GM04504 (cell line): ENCODE measurements at regions not wholly inside any gene's neighbourhood (a gene's known extent, or its start where the extent isn't known, plus 50 kb on each side); places are given as distances from the start of the nearest gene placed in this dataset.
"Not testable (repeated sequence)": the region's sequence is repeated elsewhere in the genome, so short reads cannot be mapped to it uniquely, and the experiment has no call there.

Experiments
- DNase-seq: peaks from one replicate; pipeline ENCODE4 v3.0.0-alpha.2; 2012; ENCODE audit warnings: low read depth

GRCh38 chr2:215535125-215535668 is 99.3 kb upstream of the FN1 start:
- DNase-seq = no peak

- DNase-seq = not testable (repeated sequence)
These were observed 97.8 kb upstream of the FN1 start for GRCh38 chr2:215533716-215534115.

GRCh38 chr2:215532844-215533243 is 97.0 kb upstream of the FN1 start:
- no peak for DNase-seq

- no peak for DNase-seq
These were observed 95.4 kb upstream of the FN1 start for GRCh38 chr2:215531284-215531683.

- DNase-seq = no peak
These were observed 94.5 kb upstream of the FN1 start for GRCh38 chr2:215530191-215530968.

- no peak for DNase-seq
These were observed 93.4 kb upstream of the FN1 start for GRCh38 chr2:215529271-215529670.

- DNase-seq = peak; percentile 87
These were observed 92.7 kb upstream of the FN1 start for GRCh38 chr2:215528555-215528954.

- DNase-seq = no peak
These were observed 91.9 kb upstream of the FN1 start for GRCh38 chr2:215527736-215528135.

GRCh38 chr2:215526341-215526740 is 90.5 kb upstream of the FN1 start:
- DNase-seq = no peak

GRCh38 chr2:215522237-215522636 is 86.4 kb upstream of the FN1 start:
- no peak for DNase-seq

- no peak for DNase-seq
These were observed 85.2 kb upstream of the FN1 start for GRCh38 chr2:215521031-215521430.

GRCh38 chr2:215517391-215517790 is 81.5 kb upstream of the FN1 start:
- DNase-seq = no peak

- DNase-seq = no peak
These were observed 78.6 kb upstream of the FN1 start for GRCh38 chr2:215514516-215514915.

- DNase-seq = no peak
These were observed 75.8 kb upstream of the FN1 start for GRCh38 chr2:215511454-215512346.

- DNase-seq = no peak
These were observed 72.0 kb upstream of the FN1 start for GRCh38 chr2:215507836-215508235.

GRCh38 chr2:215507136-215507535 is 71.3 kb upstream of the FN1 start:
- DNase-seq = no peak

- DNase-seq = no peak
These were observed 70.7 kb upstream of the FN1 start for GRCh38 chr2:215506604-215506990.

GRCh38 chr2:215505044-215505786 is 69.3 kb upstream of the FN1 start:
- no peak for DNase-seq

- DNase-seq = no peak
These were observed 68.7 kb upstream of the FN1 start for GRCh38 chr2:215504547-215504946.

- peak; percentile 53 for DNase-seq
These were observed 67.5 kb upstream of the FN1 start for GRCh38 chr2:215503381-215503780.

GRCh38 chr2:215500466-215500865 is 64.6 kb upstream of the FN1 start:
- no peak for DNase-seq

GRCh38 chr2:215499331-215499730 is 63.5 kb upstream of the FN1 start:
- DNase-seq = no peak
